MM.1S (cell line): ENCODE measurements at regions not wholly inside any gene's neighbourhood (a gene's known extent, or its start where the extent isn't known, plus 50 kb on each side); places are given as distances from the start of the nearest gene placed in this dataset.

ENCODE experiments used
- EZH2 ChIP-seq: fragments of 300-600 bp; sonication (generic); optimal IDR thresholded peaks from 2 replicates; pipeline ENCODE3; 2017; ENCODE audit warnings: low read depth, mild to moderate bottlenecking, antibody characterized with exemption, low read length, mixed read lengths
- EZH2phosphoT487 ChIP-seq: fragments of 300-600 bp; sonication (generic); IDR thresholded peaks from 2 replicates; pipeline ENCODE4 v1.6.1; 2018; ENCODE audit warnings: antibody characterized with exemption, low read length
- TF ChIP-seq, protein P1 (sequence below): fragments of 300-600 bp; sonication (generic); IDR thresholded peaks from 2 replicates; pipeline ENCODE4 v1.5.1; 2016; ENCODE audit warnings: antibody characterized with exemption, low read length, mixed read lengths

- TF ChIP-seq, protein P1, sequence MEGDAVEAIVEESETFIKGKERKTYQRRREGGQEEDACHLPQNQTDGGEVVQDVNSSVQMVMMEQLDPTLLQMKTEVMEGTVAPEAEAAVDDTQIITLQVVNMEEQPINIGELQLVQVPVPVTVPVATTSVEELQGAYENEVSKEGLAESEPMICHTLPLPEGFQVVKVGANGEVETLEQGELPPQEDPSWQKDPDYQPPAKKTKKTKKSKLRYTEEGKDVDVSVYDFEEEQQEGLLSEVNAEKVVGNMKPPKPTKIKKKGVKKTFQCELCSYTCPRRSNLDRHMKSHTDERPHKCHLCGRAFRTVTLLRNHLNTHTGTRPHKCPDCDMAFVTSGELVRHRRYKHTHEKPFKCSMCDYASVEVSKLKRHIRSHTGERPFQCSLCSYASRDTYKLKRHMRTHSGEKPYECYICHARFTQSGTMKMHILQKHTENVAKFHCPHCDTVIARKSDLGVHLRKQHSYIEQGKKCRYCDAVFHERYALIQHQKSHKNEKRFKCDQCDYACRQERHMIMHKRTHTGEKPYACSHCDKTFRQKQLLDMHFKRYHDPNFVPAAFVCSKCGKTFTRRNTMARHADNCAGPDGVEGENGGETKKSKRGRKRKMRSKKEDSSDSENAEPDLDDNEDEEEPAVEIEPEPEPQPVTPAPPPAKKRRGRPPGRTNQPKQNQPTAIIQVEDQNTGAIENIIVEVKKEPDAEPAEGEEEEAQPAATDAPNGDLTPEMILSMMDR = no peak
- no peak for TF ChIP-seq EZH2
- TF ChIP-seq EZH2phosphoT487 = no peak
Observed at GRCh38 chr1:230589951-230590350, 52.3 kb upstream of the COG2 start.
